ENCODE measurements at regions not wholly inside any gene's neighbourhood (a gene's known extent, or its start where the extent isn't known, plus 50 kb on each side); places are given as distances from the start of the nearest gene placed in this dataset.

GRCh38 chr14:101192661-101193000 lies 289.1 kb upstream of the RTL1 start:
- Histone ChIP-seq H3K27ac (ENCODE audit: low read depth, low read length) (no peak overlapping the region), H3K9ac (ENCODE audit: low read depth, low read length) (no peak overlapping the region), H3K36me3 (ENCODE audit: insufficient read depth, low read length) (no peaks in the 10 kb centered on the region), H3K4me3 (ENCODE audit: low read length) (no peak overlapping the region), H3K9me3 (ENCODE audit: insufficient read depth, low read depth, low read length) (no peaks in the 10 kb centered on the region), H3K4me1 (ENCODE audit: insufficient read depth, low read length) (0 out of 2 replicates have a peak, but pooled peaks cover 3% of the 10 kb centered on the region), H3K27me3 (ENCODE audit: insufficient read depth, low read length) (no peaks in the 10 kb centered on the region)
- WGBS: 89% methylated on average over 4 of the region's 4 CpGs

GRCh38 chr14:101193106-101193844 lies 289.8 kb upstream of the RTL1 start:
- Histone ChIP-seq H3K9me3 (ENCODE audit: insufficient read depth, low read depth, low read length) (no peaks in the 10 kb centered on the region), H3K4me1 (ENCODE audit: insufficient read depth, low read length) (0 out of 2 replicates have a peak, but pooled peaks cover 3% of the 10 kb centered on the region), H3K27ac (ENCODE audit: low read depth, low read length) (no peak overlapping the region), H3K36me3 (ENCODE audit: insufficient read depth, low read length) (no peaks in the 10 kb centered on the region), H3K27me3 (ENCODE audit: insufficient read depth, low read length) (no peaks in the 10 kb centered on the region), H3K9ac (ENCODE audit: low read depth, low read length) (no peak overlapping the region), H3K4me3 (ENCODE audit: low read length) (no peak overlapping the region)
- WGBS: 91% methylated on average over 16 of the region's 16 CpGs

- H3K4me1 ChIP-seq (ENCODE audit: insufficient read depth, low read length): 0 out of 2 replicates have a peak, but pooled peaks cover 3% of the 10 kb centered on the region
- 75% methylated on average over 15 of the region's 15 CpGs for WGBS
- no peaks in the 10 kb centered on the region for H3K9me3 ChIP-seq (ENCODE audit: insufficient read depth, low read depth, low read length)
- no peaks in the 10 kb centered on the region for H3K36me3 ChIP-seq (ENCODE audit: insufficient read depth, low read length)
- no peaks in the 10 kb centered on the region for H3K27me3 ChIP-seq (ENCODE audit: insufficient read depth, low read length)
- H3K9ac ChIP-seq (ENCODE audit: low read depth, low read length): no peak overlapping the region
- H3K27ac ChIP-seq (ENCODE audit: low read depth, low read length): no peak overlapping the region
- H3K4me3 ChIP-seq (ENCODE audit: low read length): no peak overlapping the region
Measured at GRCh38 chr14:101193845-101194372, 290.4 kb upstream of the RTL1 start.

DNA sequence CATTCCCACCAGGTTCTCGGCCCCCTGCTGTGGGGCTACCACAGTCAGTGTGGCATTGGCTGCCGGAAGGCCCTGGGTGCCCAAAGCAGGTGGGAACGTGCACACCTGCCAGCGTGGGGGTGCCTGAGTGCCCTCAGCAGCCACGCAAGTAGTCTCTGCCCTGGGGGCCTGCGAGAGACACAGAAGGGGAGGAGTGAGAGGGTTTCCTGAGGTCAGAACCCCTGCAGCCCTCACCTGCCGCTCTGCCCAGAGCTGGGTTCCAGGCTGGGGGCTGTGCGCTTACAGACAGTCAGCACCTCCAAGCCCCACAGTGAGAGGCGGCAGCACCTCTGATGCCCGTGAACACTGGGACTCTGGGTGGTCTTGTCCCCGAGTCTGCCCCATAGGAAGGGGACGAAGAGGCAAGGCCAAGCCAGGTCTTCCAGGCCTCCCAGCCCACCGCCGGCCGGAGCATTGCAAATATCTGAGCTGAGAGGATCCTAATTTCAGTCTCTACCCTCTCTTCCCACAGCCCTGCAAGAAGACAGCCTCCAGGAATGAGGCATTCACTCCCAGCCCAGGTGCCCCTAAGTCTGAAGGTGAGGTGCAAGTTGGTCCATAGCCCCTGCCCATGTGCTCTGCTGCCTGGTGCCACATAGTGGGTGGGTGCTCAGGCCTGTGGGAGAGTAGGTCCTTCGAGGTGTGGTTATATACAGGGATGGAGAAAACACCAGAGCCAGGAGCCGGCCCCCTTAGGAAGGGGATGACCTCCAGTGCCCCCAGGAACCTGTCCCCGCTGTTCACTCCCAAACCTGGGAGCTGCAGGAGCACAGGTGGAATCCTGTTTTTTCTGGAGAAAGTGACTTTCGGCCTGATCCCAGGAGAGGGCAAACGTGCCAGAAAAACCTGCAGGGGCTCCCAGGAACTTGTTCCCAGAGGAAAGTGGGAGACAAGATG lies 291.1 kb upstream of the RTL1 start:
- no peak overlapping the region for H3K4me3 ChIP-seq (ENCODE audit: low read length)
- no peak overlapping the region for H3K27ac ChIP-seq (ENCODE audit: low read depth, low read length)
- no peaks in the 10 kb centered on the region for H3K27me3 ChIP-seq (ENCODE audit: insufficient read depth, low read length)
- H3K9me3 ChIP-seq (ENCODE audit: insufficient read depth, low read depth, low read length): no peaks in the 10 kb centered on the region
- H3K4me1 ChIP-seq (ENCODE audit: insufficient read depth, low read length): 0 out of 2 replicates have a peak, but pooled peaks cover 3% of the 10 kb centered on the region
- H3K9ac ChIP-seq (ENCODE audit: low read depth, low read length): no peak overlapping the region
- H3K36me3 ChIP-seq (ENCODE audit: insufficient read depth, low read length): no peaks in the 10 kb centered on the region
- WGBS: 82% methylated on average over 20 of the region's 20 CpGs

DNA sequence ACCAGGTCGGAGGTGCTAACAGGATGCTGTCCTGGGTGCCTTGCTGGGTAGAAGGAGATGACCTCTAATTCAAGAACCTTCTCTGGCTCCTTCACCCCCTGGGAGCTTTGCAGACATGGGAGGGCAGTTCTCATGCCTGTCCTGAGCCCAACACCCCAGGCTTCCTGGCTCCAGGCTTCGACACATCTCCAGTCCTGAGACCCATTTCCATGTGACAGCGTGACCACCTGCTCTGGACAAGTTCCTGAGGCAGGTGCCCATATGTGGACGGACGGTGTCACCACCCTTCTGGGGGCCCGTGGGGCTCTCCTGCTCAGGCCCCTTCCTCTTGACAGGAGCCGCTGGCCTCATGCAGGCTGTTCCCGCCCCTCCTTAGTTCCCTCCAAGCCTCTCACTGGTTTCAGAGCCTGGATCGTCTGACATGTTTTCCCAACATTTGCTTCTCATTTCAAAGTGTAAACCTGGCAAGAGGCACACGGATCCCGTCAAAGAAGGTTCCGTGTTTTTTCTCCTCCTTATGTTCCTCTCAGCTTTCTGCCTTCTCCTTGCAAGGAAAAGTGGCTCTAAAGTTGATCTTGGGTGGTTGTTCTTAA lies 291.9 kb upstream of the RTL1 start:
- Histone ChIP-seq H3K27me3 (ENCODE audit: insufficient read depth, low read length) (no peaks in the 10 kb centered on the region), H3K9ac (ENCODE audit: low read depth, low read length) (no peak overlapping the region), H3K36me3 (ENCODE audit: insufficient read depth, low read length) (no peaks in the 10 kb centered on the region), H3K9me3 (ENCODE audit: insufficient read depth, low read depth, low read length) (no peaks in the 10 kb centered on the region), H3K27ac (ENCODE audit: low read depth, low read length) (no peak overlapping the region), H3K4me1 (ENCODE audit: insufficient read depth, low read length) (0 out of 2 replicates have a peak, but pooled peaks cover 3% of the 10 kb centered on the region), H3K4me3 (ENCODE audit: low read length) (no peak overlapping the region)
- 90% methylated on average over 12 of the region's 12 CpGs for WGBS

DNA sequence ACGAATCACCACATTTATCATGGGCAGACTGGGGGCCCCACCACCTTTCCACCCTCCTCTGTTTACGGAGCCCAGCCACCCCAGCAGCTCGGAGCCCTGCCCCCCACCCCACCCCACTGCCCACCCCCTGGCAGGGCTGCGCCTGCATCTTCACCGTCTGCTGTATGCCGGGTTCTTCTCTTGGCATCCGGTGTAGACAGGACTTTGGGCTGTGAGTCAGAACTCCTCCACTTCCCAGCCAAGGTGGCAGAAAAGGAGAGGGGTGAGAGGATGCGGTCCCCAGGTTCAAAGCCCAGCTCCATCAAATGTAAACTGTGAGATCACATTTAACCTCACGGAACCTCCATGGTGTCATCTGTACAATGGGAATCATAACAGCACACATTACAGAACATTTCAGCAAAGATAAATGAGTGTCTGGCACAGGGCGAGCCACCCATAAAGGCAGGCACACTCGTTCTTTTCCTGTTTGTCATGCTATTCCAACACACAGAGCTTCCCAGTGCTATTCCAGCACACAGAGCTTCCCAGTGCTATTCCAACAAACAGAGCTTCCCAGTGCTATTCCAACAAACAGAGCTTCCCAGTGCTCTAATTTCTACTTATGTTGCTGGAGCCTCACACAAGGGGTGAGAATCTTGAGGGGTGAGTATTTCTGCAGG lies 292.7 kb upstream of the RTL1 start:
- Histone ChIP-seq H3K27ac (ENCODE audit: low read depth, low read length) (no peak overlapping the region), H3K4me3 (ENCODE audit: low read length) (no peak overlapping the region), H3K9ac (ENCODE audit: low read depth, low read length) (no peak overlapping the region), H3K4me1 (ENCODE audit: insufficient read depth, low read length) (0 out of 2 replicates have a peak, but pooled peaks cover 3% of the 10 kb centered on the region), H3K27me3 (ENCODE audit: insufficient read depth, low read length) (no peaks in the 10 kb centered on the region), H3K36me3 (ENCODE audit: insufficient read depth, low read length) (no peaks in the 10 kb centered on the region), H3K9me3 (ENCODE audit: insufficient read depth, low read depth, low read length) (no peaks in the 10 kb centered on the region)
- 89% methylated on average over 7 of the region's 11 CpGs for WGBS

DNA sequence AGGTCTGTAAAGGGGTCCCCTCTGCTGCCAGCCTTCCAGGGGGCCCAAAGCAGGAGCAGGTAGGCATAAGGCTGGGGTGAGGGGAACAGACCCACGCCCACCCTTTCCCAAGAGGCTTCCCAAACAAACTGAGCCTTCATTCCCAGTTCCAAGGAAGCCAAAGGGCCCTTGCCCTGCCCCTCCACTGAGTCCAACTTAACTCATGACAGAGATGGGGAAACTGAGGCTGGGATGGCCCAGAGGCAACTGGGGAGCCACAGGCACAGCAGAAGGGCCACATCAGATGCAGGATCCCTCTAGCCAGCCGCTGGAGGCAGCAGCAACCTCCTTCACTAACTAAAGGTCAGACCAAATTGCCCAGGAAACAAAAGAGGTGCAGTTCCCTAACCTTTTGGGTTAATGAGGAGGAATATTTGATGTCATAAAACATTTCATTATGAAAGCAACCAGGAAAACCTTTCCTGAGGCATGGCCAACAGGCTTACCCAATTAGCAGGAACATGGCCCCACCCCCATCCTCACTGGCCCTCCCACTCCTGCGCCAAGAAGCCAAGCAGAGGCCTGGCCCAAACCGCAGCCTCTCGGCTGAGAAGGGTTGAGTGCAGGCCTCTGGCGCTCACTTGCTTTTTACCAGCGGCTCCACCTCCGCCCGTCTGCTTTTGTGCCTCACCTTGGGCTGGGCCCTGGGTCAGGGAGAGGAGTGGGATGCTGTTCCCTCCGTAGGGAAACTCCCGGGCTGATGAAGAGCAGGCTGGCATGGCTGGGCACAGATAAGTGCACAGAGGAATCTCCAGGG lies 293.5 kb upstream of the RTL1 start:
- no peak overlapping the region for H3K9ac ChIP-seq (ENCODE audit: low read depth, low read length)
- no peak overlapping the region for H3K27ac ChIP-seq (ENCODE audit: low read depth, low read length)
- H3K36me3 ChIP-seq (ENCODE audit: insufficient read depth, low read length): no peaks in the 10 kb centered on the region
- 75% methylated on average over 11 of the region's 11 CpGs for WGBS
- no peak overlapping the region for H3K4me3 ChIP-seq (ENCODE audit: low read length)
- no peaks in the 10 kb centered on the region for H3K27me3 ChIP-seq (ENCODE audit: insufficient read depth, low read length)
- no peaks in the 10 kb centered on the region for H3K9me3 ChIP-seq (ENCODE audit: insufficient read depth, low read depth, low read length)
- H3K4me1 ChIP-seq (ENCODE audit: insufficient read depth, low read length): 0 out of 2 replicates have a peak, but pooled peaks cover 3% of the 10 kb centered on the region

DNA sequence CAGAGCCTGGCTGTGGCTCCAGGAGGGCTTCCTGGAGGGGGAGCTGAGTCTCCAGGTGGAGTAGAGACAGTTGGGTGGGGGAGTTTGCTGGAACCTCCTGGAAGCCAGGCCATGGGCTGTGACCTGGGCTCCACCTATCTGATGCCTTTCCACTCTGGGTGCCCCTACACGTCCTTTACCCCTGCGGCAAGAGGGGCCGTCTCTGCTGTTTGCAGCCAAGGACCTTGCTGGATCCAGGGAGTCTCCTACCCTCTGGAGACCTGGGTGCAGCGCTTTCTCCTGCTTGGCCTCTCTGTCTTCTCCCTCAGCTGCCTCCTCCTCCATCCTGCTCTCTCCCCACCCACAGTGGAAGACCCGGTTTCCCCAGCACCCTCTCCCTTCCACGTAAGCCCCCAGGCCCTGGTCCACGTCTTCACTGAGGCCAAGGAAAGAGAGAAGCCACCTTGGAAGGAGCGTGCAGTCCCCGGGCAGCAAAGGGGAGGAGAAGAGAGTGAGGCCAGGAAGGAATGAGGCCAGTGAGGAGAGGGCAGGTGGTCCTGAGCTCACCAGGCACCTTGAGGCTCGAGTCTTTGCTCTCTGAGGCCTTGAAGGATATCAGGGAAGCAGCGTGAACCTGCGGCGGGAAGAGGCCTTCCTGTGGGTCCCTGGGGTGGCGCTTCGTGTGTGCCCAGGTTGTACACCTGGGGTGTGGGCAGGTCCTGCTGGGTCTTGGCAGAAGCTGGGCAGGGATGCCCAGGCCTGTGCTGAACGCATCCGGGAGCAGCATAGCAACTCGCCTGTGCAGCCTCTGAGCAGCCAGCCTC lies 294.3 kb upstream of the RTL1 start:
- H3K4me1 ChIP-seq (ENCODE audit: insufficient read depth, low read length): 0 out of 2 replicates have a peak, but pooled peaks cover 3% of the 10 kb centered on the region
- no peaks in the 10 kb centered on the region for H3K9me3 ChIP-seq (ENCODE audit: insufficient read depth, low read depth, low read length)
- no peaks in the 10 kb centered on the region for H3K36me3 ChIP-seq (ENCODE audit: insufficient read depth, low read length)
- no peak overlapping the region for H3K9ac ChIP-seq (ENCODE audit: low read depth, low read length)
- H3K27ac ChIP-seq (ENCODE audit: low read depth, low read length): no peak overlapping the region
- H3K4me3 ChIP-seq (ENCODE audit: low read length): no peak overlapping the region
- WGBS: 93% methylated on average over 18 of the region's 18 CpGs
- H3K27me3 ChIP-seq (ENCODE audit: insufficient read depth, low read length): no peaks in the 10 kb centered on the region

DNA sequence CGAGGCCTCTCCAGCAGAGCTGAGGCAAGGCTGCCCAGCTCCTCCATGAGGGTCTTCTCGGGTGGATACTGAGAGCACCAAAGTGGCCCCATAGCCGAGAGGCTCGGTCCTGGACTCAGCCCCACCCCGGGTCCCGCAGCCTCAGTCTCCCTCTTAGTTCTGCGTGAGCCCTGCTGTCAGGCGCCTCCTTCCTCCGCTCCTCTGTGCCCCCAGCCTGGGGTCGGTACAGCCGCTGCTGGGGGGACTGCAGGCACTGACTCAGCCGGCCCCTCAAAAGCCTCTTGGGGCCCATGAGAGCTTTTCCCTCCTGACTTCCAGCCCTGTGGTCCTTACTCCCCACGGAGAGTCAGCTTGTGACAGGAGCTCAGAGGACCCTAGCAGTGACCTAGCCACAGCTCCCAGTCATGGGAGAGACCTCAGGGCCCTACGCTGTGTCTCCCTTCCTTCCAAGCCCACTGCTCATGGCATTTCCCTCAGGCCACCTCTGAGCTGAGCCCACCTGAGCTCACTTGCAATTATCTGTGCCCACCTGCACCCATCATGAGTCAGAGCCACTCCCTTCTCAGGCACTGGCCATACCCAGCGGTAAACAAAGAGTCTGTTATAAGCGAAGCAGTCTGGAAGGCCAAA lies 295.0 kb upstream of the RTL1 start:
- Histone ChIP-seq H3K9ac (ENCODE audit: low read depth, low read length) (no peak overlapping the region), H3K27me3 (ENCODE audit: insufficient read depth, low read length) (no peaks in the 10 kb centered on the region), H3K36me3 (ENCODE audit: insufficient read depth, low read length) (no peaks in the 10 kb centered on the region), H3K27ac (ENCODE audit: low read depth, low read length) (no peak overlapping the region), H3K4me3 (ENCODE audit: low read length) (no peak overlapping the region), H3K4me1 (ENCODE audit: insufficient read depth, low read length) (0 out of 2 replicates have a peak, but pooled peaks cover 3% of the 10 kb centered on the region), H3K9me3 (ENCODE audit: insufficient read depth, low read depth, low read length) (no peaks in the 10 kb centered on the region)
- WGBS: 96% methylated on average over 15 of the region's 16 CpGs
